H9 (cell line): ENCODE measurements at regions not wholly inside any gene's neighbourhood (a gene's known extent, or its start where the extent isn't known, plus 50 kb on each side); places are given as distances from the start of the nearest gene placed in this dataset.

Experiments used
- DNase-seq: peaks from one replicate; pipeline ENCODE4 v3.0.0-alpha.2; 2017
- H2AFZ ChIP-seq: one replicate; pipeline ENCODE4 v1.6.1; 2013; ENCODE audit warnings: mild to moderate bottlenecking, low read length, control low read depth, moderate library complexity
- H2AK5ac ChIP-seq: 2 replicates; pipeline ENCODE4 v1.6.1; 2013; ENCODE audit warnings: low read length, control low read depth, mixed read lengths; ENCODE audit not compliant: insufficient read length
- H2BK120ac ChIP-seq: one replicate; pipeline ENCODE4 v1.6.1; 2013; ENCODE audit warnings: low read depth, mild to moderate bottlenecking, low read length, control low read depth, inconsistent platforms; ENCODE audit not compliant: poor library complexity, severe bottlenecking
- H2BK12ac ChIP-seq: 2 replicates; pipeline ENCODE4 v1.6.1; 2013; ENCODE audit warnings: low read length, control low read depth, mixed read lengths, low read depth; ENCODE audit not compliant: insufficient read length
- H2BK15ac ChIP-seq: 2 replicates; pipeline ENCODE4 v1.6.1; 2013; ENCODE audit warnings: low read depth, low read length, control low read depth
- H2BK20ac ChIP-seq: one replicate; pipeline ENCODE4 v1.6.1; 2013; ENCODE audit warnings: low read depth, mild to moderate bottlenecking, low read length, control low read depth, inconsistent platforms; ENCODE audit not compliant: poor library complexity, severe bottlenecking
- H2BK5ac ChIP-seq: 2 replicates; pipeline ENCODE4 v1.6.1; 2013; ENCODE audit warnings: low read length, control low read depth, mixed read lengths; ENCODE audit not compliant: insufficient read length
- H3K14ac ChIP-seq: 2 replicates; pipeline ENCODE4 v1.6.1; 2013; ENCODE audit warnings: low read length, control low read depth; ENCODE audit not compliant: insufficient read depth
- H3K18ac ChIP-seq: 2 replicates; pipeline ENCODE4 v1.6.1; 2013; ENCODE audit warnings: low read depth, mild to moderate bottlenecking, mixed read lengths, low read length, control low read depth; ENCODE audit not compliant: insufficient read length
- H3K23ac ChIP-seq: 2 replicates; pipeline ENCODE4 v1.6.1; 2013; ENCODE audit warnings: low read length, control low read depth, mixed read lengths, low read depth; ENCODE audit not compliant: insufficient read length
- H3K23me2 ChIP-seq: 2 replicates; pipeline ENCODE4 v1.6.1; 2013; ENCODE audit warnings: low read depth, mild to moderate bottlenecking, mixed read lengths, low read length, control low read depth; ENCODE audit not compliant: insufficient read length, poor library complexity, severe bottlenecking
- H3K27ac ChIP-seq: 2 replicates; pipeline ENCODE4 v1.5.1; 2013; ENCODE audit warnings: low read length, control low read depth, mixed read lengths, low read depth; ENCODE audit not compliant: insufficient read length
- H3K27me3 ChIP-seq: 2 replicates; pipeline ENCODE4 v1.6.1; 2013; ENCODE audit warnings: low read length, control low read depth, inconsistent platforms; ENCODE audit not compliant: insufficient read depth
- H3K4ac ChIP-seq: 2 replicates; pipeline ENCODE4 v1.6.1; 2013; ENCODE audit warnings: low read depth, mild to moderate bottlenecking, control low read depth, inconsistent platforms, low read length, moderate library complexity
- H3K4me1 ChIP-seq: 2 replicates; pipeline ENCODE4 v1.6.1; 2013; ENCODE audit warnings: low read length, control low read depth, inconsistent platforms; ENCODE audit not compliant: insufficient read depth
- H3K4me2 ChIP-seq: 2 replicates; pipeline ENCODE4 v1.6.1; 2013; ENCODE audit warnings: low read length, control low read depth, mixed read lengths; ENCODE audit not compliant: insufficient read length, insufficient read depth
- H3K56ac ChIP-seq: 2 replicates; pipeline ENCODE4 v1.6.1; 2013; ENCODE audit warnings: low read depth, mild to moderate bottlenecking, mixed read lengths, low read length, control low read depth; ENCODE audit not compliant: insufficient read length
- H3K79me1 ChIP-seq: 2 replicates; pipeline ENCODE4 v1.6.1; 2013; ENCODE audit warnings: low read depth, mild to moderate bottlenecking, moderate library complexity, low read length, control low read depth, inconsistent platforms; ENCODE audit not compliant: insufficient read depth, poor library complexity, severe bottlenecking
- H3K79me2 ChIP-seq: 2 replicates; pipeline ENCODE4 v1.6.1; 2013; ENCODE audit warnings: low read length, control low read depth, inconsistent platforms; ENCODE audit not compliant: insufficient read depth
- H3K9ac ChIP-seq: 2 replicates; pipeline ENCODE4 v1.6.1; 2013; ENCODE audit warnings: low read length, control low read depth, mixed read lengths; ENCODE audit not compliant: insufficient read length; ENCODE audit errors: extremely low read depth
- H3K9me3 ChIP-seq: one replicate; pipeline ENCODE4 v1.6.1; 2013; ENCODE audit warnings: low read depth, low read length, inconsistent platforms; ENCODE audit not compliant: control insufficient read depth
- H3T11ph ChIP-seq: one replicate; pipeline ENCODE4 v1.6.1; 2013; ENCODE audit warnings: mild to moderate bottlenecking, low read length, control low read depth, inconsistent platforms
- H4K20me1 ChIP-seq: one replicate; pipeline ENCODE4 v1.6.1; 2013; ENCODE audit not compliant: control insufficient read depth, insufficient read length, insufficient read depth
- H4K5ac ChIP-seq: 2 replicates; pipeline ENCODE4 v1.6.1; 2013; ENCODE audit warnings: low read depth, mild to moderate bottlenecking, mixed read lengths, low read length, control low read depth; ENCODE audit not compliant: insufficient read length
- H4K8ac ChIP-seq: replicated peaks from 2 replicates; pipeline ENCODE4 v1.6.1; 2013; ENCODE audit warnings: low read length, control low read depth, mixed read lengths, low read depth; ENCODE audit not compliant: insufficient read length
- H4K91ac ChIP-seq: 2 replicates; pipeline ENCODE4 v1.6.1; 2013; ENCODE audit warnings: low read depth, mild to moderate bottlenecking, moderate library complexity, mixed read lengths, low read length, control low read depth; ENCODE audit not compliant: insufficient read length
- H3K27ac Mint-ChIP-seq, 3 experiments: 2 replicates in 2 of 3; 3 replicates in 1 of 3; pipeline ENCODE4 v1.8.0; 2020 to 2021; ENCODE audit warnings: mixed read lengths in 3 of 3, mild to moderate bottlenecking in 1 of 3, moderate library complexity in 1 of 3
- H3K27me3 Mint-ChIP-seq: 2 replicates; pipeline ENCODE4 v1.8.0; 2021; ENCODE audit warnings: low read depth, mild to moderate bottlenecking, moderate library complexity, mixed read lengths
- H3K36me3 Mint-ChIP-seq, 3 experiments: 2 replicates in 2 of 3; 3 replicates in 1 of 3; pipeline ENCODE4 v1.8.0; 2020 to 2021; ENCODE audit warnings: low read depth in 3 of 3, mixed read lengths in 3 of 3; ENCODE audit not compliant: insufficient read depth in 1 of 3
- H3K4me1 Mint-ChIP-seq, 2 experiments: 2 replicates each; pipeline ENCODE4 v1.8.0; 2020; ENCODE audit warnings: mixed read lengths in 2 of 2
- H3K4me3 Mint-ChIP-seq, 2 experiments: 2 replicates in 1 of 2; 3 replicates in 1 of 2; pipeline ENCODE4 v1.8.0; 2020 to 2021; ENCODE audit warnings: mild to moderate bottlenecking in 2 of 2, mixed read lengths in 2 of 2, moderate library complexity in 1 of 2
- H3K9me3 Mint-ChIP-seq, 2 experiments: 2 replicates in 1 of 2; 3 replicates in 1 of 2; pipeline ENCODE4 v1.8.0; 2020; ENCODE audit warnings: mild to moderate bottlenecking in 2 of 2, mixed read lengths in 2 of 2, moderate library complexity in 1 of 2
- WGBS: extraction: QIAGEN DNeasy Blood & Tissue Kit; methylation state at CpG from one replicate; pipeline ENCODE4 v1.1.7; 2013; ENCODE audit warnings: missing lambda C conversion rate, low lambda C conversion rate, mixed read lengths; ENCODE audit not compliant: insufficient read length; ENCODE audit errors: extremely low coverage; 5-methylcytosine and 5-hydroxymethylcytosine counted together
- TF ChIP-seq, protein P1 (sequence below): fragments of 200-600 bp; sonication (generic); conservative IDR thresholded peaks from 3 replicates; pipeline ENCODE4 v1.8.0; 2021; ENCODE audit warnings: antibody characterized with exemption, mild to moderate bottlenecking

DNA sequence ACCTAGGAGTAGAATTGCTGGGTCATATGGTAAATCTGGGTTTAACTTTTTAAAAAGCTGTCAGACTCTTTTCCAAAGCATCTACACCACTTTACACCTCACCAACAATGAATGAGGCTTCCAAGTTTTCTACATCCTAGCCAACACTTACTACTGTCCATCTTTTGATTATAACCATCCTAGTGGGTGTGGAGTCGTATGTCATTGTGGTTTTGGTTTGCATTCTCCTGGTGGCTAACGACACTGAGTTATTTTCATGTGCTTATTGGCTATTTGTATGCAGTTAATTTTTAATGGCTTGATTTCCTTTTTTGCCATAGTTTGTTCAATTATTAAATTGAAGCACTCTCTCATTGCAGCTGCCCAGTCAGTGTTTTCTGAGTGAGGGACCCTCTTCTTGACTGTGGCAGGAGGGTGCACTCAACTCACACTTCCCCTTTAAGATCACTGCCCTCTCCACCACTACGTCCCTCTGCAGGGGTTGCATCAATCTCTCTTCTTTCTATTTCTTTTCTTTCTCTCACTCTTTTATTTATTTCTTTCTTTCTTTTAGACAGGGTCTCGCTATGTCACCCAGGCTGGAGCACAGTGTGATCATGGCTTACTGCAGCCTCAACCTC is 182.3 kb downstream of the C9orf152 start:
- Histone ChIP-seq H2AK5ac (no peak overlapping the region), H4K5ac (no peak overlapping the region), H2BK20ac (no peak overlapping the region), H2BK12ac (no peak overlapping the region), H4K20me1 (no peaks in the 10 kb centered on the region), H3K56ac (no peak overlapping the region), H3K4me2 (no peak overlapping the region), H4K91ac (no peak overlapping the region), H3K9me3 (no peaks in the 10 kb centered on the region), H3K14ac (no peak overlapping the region), H3K18ac (no peak overlapping the region), H2BK5ac (no peak overlapping the region), H2AFZ (no peak overlapping the region), H3K79me1 (no peaks in the 10 kb centered on the region), H3K23me2 (no peaks in the 10 kb centered on the region), H3K4ac (no peak overlapping the region), H3K27ac (no peak overlapping the region), H2BK120ac (no peak overlapping the region), H3K4me1 (peaks cover 3% of the 10 kb centered on the region; the same call in 1 of the 2 replicates), H3K9ac (no peak overlapping the region), H3T11ph (no peak overlapping the region), H3K79me2 (no peaks in the 10 kb centered on the region), H2BK15ac (no peak overlapping the region), H3K23ac (no peak overlapping the region), H4K8ac (no peak overlapping the region), H3K27me3 (no peaks in the 10 kb centered on the region)
- Mint-ChIP-seq H3K27ac (no peak overlapping the region), H3K27me3 (no peaks in the 10 kb centered on the region), H3K4me3 (no peak overlapping the region), H3K36me3 (no peaks in the 10 kb centered on the region), H3K4me1 (peaks cover 16 to 26% of the 10 kb centered on the region in 2 experiments), H3K9me3 (no peaks in the 10 kb centered on the region)
- DNase-seq: no peak
- TF ChIP-seq, protein P1, sequence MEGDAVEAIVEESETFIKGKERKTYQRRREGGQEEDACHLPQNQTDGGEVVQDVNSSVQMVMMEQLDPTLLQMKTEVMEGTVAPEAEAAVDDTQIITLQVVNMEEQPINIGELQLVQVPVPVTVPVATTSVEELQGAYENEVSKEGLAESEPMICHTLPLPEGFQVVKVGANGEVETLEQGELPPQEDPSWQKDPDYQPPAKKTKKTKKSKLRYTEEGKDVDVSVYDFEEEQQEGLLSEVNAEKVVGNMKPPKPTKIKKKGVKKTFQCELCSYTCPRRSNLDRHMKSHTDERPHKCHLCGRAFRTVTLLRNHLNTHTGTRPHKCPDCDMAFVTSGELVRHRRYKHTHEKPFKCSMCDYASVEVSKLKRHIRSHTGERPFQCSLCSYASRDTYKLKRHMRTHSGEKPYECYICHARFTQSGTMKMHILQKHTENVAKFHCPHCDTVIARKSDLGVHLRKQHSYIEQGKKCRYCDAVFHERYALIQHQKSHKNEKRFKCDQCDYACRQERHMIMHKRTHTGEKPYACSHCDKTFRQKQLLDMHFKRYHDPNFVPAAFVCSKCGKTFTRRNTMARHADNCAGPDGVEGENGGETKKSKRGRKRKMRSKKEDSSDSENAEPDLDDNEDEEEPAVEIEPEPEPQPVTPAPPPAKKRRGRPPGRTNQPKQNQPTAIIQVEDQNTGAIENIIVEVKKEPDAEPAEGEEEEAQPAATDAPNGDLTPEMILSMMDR: no peak
- no CpG with 5 or more reads among the region's 4 CpGs for WGBS
